ENCODE measurements at regions not wholly inside any gene's neighbourhood (a gene's known extent, or its start where the extent isn't known, plus 50 kb on each side); places are given as distances from the start of the nearest gene placed in this dataset.

- TF ChIP-seq, protein P1, sequence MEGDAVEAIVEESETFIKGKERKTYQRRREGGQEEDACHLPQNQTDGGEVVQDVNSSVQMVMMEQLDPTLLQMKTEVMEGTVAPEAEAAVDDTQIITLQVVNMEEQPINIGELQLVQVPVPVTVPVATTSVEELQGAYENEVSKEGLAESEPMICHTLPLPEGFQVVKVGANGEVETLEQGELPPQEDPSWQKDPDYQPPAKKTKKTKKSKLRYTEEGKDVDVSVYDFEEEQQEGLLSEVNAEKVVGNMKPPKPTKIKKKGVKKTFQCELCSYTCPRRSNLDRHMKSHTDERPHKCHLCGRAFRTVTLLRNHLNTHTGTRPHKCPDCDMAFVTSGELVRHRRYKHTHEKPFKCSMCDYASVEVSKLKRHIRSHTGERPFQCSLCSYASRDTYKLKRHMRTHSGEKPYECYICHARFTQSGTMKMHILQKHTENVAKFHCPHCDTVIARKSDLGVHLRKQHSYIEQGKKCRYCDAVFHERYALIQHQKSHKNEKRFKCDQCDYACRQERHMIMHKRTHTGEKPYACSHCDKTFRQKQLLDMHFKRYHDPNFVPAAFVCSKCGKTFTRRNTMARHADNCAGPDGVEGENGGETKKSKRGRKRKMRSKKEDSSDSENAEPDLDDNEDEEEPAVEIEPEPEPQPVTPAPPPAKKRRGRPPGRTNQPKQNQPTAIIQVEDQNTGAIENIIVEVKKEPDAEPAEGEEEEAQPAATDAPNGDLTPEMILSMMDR (IDR thresholded peaks at IDR 0.05): no peak
- TF ChIP-seq POLR2A (IDR thresholded peaks at IDR 0.05): no peak
These were observed 206.1 kb upstream of the PHYHIPL start for GRCh38 chr10:58970160-58970915.
